PFSK-1 (cell line): ENCODE measurements at regions not wholly inside any gene's neighbourhood (a gene's known extent, or its start where the extent isn't known, plus 50 kb on each side); places are given as distances from the start of the nearest gene placed in this dataset.

Source experiments
- FOXP2 ChIP-seq: optimal IDR thresholded peaks from 2 replicates; pipeline ENCODE3; 2011; ENCODE audit warnings: borderline replicate concordance, control low read depth, inconsistent platforms; ENCODE audit not compliant: insufficient read depth; ENCODE audit errors: extremely low read length, extremely low read depth
- POLR2AphosphoS5 ChIP-seq: IDR thresholded peaks from 2 replicates; pipeline ENCODE4 v1.6.1; 2012; ENCODE audit warnings: low read depth, mild to moderate bottlenecking, control low read depth, low read length, moderate library complexity
- REST ChIP-seq, 2 experiments: IDR thresholded peaks; 2 replicates each; pipeline versions ENCODE4 v1.6.1 to v1.8.0; 2011 to 2012; ENCODE audit warnings: low read depth in 2 of 2, low read length in 2 of 2, control low read depth in 1 of 2, inconsistent platforms in 1 of 2, mild to moderate bottlenecking in 1 of 2, moderate library complexity in 1 of 2; ENCODE audit not compliant: insufficient read depth in 1 of 2
- SIN3A ChIP-seq: IDR thresholded peaks from 2 replicates; pipeline ENCODE4 v1.6.1; 2012; ENCODE audit warnings: mild to moderate bottlenecking, low read length, moderate library complexity, borderline replicate concordance; ENCODE audit not compliant: insufficient read depth
- TAF1 ChIP-seq: IDR thresholded peaks from 2 replicates; pipeline ENCODE4 v1.6.1; 2012; ENCODE audit warnings: low read length, control low read depth, borderline replicate concordance; ENCODE audit not compliant: insufficient read depth

GRCh38 chr5:143732402-143732801, 79.6 kb upstream of the HMHB1 start:
- no peak for TF ChIP-seq FOXP2
- no peak for TF ChIP-seq SIN3A
- no peak for TF ChIP-seq POLR2AphosphoS5
- TF ChIP-seq REST (IDR thresholded peaks at IDR 0.05; ENCODE audit: insufficient read depth in 1 of 2, low read depth in 2 of 2, low read length in 2 of 2): no peak
- no peak for TF ChIP-seq TAF1

GRCh38 chr5:143730112-143730801, 81.7 kb upstream of the HMHB1 start:
- TF ChIP-seq FOXP2: no peak

GRCh38 chr5:143729334-143729946, 82.5 kb upstream of the HMHB1 start:
- TF ChIP-seq TAF1: no peak

DNA sequence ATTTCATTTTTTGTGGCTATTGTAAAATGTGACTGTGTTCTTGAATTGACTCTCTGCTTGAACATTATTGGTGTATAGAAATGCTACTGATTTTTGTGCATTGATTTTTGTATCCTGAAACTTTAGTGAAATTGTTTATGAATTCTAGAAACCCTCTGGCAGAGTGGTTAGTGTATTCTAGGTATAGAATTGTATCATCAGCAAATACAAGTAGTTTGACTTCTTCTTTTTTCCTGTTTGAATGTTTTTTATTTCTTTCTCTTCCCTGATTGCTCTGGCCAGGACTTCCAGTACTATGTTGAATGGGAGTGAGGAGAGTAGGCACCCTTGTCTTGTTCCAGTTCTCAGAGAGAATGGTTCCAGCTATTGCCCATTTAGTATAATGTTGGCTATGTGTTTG, 88.8 kb upstream of the HMHB1 start:
- no peak for TF ChIP-seq POLR2AphosphoS5
- TF ChIP-seq FOXP2: no peak
- no peak for TF ChIP-seq REST (IDR thresholded peaks at IDR 0.05; ENCODE audit: insufficient read depth in 1 of 2, low read depth in 2 of 2, low read length in 2 of 2)
- TF ChIP-seq TAF1: no peak
- no peak for TF ChIP-seq SIN3A

GRCh38 chr5:143721925-143722324, 90.0 kb upstream of the HMHB1 start:
- TF ChIP-seq SIN3A: no peak

DNA sequence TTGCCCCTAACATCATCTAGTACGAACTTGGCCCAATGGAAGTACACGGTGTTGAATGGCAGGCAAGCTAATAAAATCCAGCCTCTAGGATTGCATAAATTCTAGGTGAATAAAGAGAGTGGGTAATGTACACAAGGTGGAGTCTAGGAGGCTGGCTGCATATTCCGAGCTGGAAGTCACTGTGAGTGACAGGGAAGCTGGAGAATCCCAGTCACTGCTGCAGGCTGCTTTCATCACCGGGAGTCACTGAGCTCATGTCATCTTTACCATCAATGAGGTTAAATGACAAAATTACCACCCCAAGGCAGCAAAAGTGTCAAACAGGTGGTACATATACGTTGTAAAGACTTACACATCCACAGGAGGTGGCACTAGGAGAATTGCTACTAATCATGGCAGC, 91.3 kb upstream of the HMHB1 start:
- TF ChIP-seq TAF1: no peak
- TF ChIP-seq POLR2AphosphoS5: no peak
- no peak for TF ChIP-seq REST (IDR thresholded peaks at IDR 0.05; ENCODE audit: insufficient read depth in 1 of 2, low read depth in 2 of 2, low read length in 2 of 2)
- TF ChIP-seq SIN3A: no peak
- TF ChIP-seq FOXP2: no peak

- TF ChIP-seq REST (IDR thresholded peaks at IDR 0.05; ENCODE audit: insufficient read depth in 1 of 2, low read depth in 2 of 2, low read length in 2 of 2): no peak
- no peak for TF ChIP-seq TAF1
- no peak for TF ChIP-seq SIN3A
- no peak for TF ChIP-seq POLR2AphosphoS5
- no peak for TF ChIP-seq FOXP2
Measured at GRCh38 chr5:143717400-143717799, 94.6 kb upstream of the HMHB1 start.
